Muscle of arm (tissue), 1 donor: ENCODE measurements at regions not wholly inside any gene's neighbourhood (a gene's known extent, or its start where the extent isn't known, plus 50 kb on each side); places are given as distances from the start of the nearest gene placed in this dataset.
"Not testable (repeated sequence)": the region's sequence is repeated elsewhere in the genome, so short reads cannot be mapped to it uniquely, and the experiment has no call there.

Source experiments
- DNase-seq: peaks from one replicate; pipeline ENCODE4 v3.0.0-alpha.2; 2013

- DNase-seq: not testable (repeated sequence)
Observed at GRCh38 chr9:65395121-65395520, 110.1 kb upstream of the FOXD4L5 start.

DNA sequence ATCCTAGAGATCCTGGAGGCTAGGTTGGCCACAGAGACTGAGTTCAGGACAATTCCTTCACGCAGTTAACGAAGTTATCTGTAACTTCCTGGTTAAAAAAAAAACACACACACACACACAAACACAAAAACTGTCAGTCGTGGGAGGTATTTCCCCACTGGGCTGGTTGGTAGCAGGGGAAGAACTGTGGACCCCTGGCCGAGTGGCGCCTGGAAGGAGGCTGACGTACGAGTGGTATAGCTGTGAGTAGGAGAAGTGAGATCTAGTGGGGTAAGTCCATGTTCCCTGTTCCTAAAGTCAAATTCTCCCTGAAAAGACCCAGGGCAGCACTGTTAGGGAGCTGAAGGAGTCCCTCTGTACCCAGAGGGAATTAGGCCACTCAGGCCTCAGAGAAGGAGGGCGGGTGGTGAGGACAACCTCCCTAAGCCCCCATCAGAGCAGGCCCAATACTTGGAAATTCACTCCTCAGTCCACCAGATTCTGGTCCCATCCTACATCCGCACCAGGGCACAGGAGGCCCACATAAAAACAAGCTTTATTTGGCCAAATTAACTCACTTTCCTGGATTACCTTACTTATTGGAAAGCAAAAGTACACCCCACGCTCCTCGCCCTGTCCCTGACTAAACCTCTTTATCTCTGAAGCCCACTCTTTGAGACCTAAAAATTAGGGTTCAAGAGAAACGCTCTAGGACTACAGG is 108.3 kb upstream of the FOXD4L5 start:
- not testable (repeated sequence) for DNase-seq

- not testable (repeated sequence) for DNase-seq
Observed at GRCh38 chr9:65392611-65393010, 107.6 kb upstream of the FOXD4L5 start.

DNA sequence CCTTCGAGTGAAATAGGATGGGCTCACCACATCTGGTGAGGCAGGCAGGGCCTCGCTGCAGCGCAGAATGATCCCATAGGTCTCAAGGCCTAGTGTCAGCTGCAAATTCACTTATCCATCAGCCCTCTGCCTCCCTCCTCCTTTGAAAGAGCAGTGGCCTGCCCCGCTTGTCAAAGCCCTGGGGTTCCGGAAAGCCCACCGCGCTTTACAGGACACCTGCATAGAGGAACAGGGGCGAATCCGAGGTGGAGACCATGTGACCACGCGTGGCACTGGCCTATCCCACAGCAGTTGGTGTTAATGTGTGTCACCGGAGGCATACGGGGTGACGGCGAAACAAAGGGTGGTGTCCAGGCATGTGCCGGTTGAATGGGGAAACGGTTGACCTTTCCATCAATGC is 104.7 kb upstream of the FOXD4L5 start:
- not testable (repeated sequence) for DNase-seq

GRCh38 chr9:65389216-65389615 is 104.2 kb upstream of the FOXD4L5 start:
- not testable (repeated sequence) for DNase-seq

GRCh38 chr9:65386699-65387098 is 101.7 kb upstream of the FOXD4L5 start:
- DNase-seq: peak; percentile 74

GRCh38 chr9:65386191-65386590 is 101.2 kb upstream of the FOXD4L5 start:
- DNase-seq: not testable (repeated sequence)

DNA sequence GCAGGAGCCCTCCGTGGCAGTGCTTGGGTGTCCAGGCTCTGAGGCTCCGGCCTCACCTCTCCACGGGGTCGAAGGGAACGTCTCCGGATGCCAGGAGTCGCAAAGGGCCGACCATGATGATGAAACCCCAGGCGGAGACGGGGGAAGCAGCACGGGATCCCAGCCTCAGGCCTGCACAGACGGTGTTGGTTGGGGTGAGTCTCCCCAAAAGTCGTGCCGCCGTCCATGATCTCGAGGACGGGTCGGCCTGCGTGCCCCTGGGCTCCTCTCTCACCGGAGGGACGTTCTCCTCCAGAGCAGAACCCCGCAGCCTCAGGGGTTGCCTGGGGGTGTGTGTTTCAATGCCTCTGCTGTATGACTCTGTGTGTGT is 100.6 kb upstream of the FOXD4L5 start:
- not testable (repeated sequence) for DNase-seq

GRCh38 chr9:65384759-65385654 is 100.0 kb upstream of the FOXD4L5 start:
- DNase-seq: not testable (repeated sequence)

GRCh38 chr9:65384066-65384465 is 99.1 kb upstream of the FOXD4L5 start:
- not testable (repeated sequence) for DNase-seq

DNA sequence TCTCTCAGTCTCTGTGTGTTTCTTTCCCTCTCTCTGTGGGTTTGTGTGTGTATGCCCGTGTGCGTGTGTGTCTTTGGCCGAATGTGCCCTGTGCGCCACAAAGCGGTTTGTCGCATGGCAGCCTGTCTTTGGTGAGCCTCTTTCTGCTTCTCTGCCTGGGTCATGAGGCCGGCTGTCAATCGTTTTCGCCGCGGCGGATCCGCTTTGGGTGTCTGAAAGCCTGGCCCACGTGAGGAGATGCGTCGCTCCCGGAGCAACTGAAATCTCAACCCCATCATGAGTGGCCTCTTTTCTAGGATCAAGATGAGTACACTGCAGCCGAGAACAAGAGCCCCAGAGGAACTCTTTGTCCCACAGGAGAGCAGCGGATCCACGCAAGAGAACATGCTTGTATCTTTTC is 98.6 kb upstream of the FOXD4L5 start:
- not testable (repeated sequence) for DNase-seq

DNA sequence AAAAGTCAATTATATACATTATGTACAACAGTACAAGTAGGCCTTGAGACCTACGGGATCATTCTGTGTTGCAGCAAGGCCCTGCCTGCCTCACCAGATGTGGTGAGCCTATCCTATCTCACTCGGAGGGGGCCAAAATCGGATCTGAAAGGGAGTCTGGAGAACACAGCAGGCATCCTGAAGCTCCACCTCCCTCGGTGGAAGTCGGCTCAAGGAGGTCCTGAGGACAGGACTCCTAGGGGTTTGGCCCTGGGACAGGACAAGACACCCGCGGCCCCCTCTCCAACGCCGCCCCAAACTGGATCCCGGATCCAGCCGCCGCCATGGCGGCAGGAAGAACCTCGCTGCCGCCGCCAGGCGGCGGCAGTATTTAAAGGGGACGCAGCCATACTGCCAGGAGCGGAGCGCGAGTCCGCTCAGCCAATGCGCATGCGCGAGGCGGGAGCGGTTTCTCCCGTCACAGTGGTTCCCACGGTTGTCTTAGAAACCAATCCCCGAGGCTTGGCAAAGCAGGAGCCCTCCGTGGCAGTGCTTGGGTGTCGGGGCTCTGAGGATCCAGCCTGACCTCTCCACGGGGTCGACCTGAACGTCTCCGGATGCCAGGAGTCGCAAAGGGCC is 97.8 kb upstream of the FOXD4L5 start:
- not testable (repeated sequence) for DNase-seq
